ENCODE measurements at regions not wholly inside any gene's neighbourhood (a gene's known extent, or its start where the extent isn't known, plus 50 kb on each side); places are given as distances from the start of the nearest gene placed in this dataset.

DNA sequence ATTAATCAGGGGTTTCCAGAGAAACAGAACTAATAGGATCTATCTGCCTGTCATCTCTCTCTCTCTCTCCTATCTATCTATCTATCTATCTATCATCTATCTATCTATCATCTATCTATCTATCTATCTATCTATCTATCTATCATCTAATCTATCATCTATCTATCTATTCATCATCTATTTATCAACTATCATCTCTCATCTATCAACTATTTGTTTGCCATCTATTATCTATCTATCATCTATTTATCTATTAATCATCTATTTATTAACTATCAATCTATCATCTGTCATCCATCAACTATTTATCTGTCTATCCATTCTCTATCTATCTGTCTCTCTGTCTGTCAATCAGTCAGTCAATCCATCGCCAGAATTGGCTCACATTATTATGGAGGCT, 70.0 kb upstream of the MRPS6 start:
- no peak for TF ChIP-seq POLR2A (IDR thresholded peaks at IDR 0.05)
- TF ChIP-seq, protein P1, sequence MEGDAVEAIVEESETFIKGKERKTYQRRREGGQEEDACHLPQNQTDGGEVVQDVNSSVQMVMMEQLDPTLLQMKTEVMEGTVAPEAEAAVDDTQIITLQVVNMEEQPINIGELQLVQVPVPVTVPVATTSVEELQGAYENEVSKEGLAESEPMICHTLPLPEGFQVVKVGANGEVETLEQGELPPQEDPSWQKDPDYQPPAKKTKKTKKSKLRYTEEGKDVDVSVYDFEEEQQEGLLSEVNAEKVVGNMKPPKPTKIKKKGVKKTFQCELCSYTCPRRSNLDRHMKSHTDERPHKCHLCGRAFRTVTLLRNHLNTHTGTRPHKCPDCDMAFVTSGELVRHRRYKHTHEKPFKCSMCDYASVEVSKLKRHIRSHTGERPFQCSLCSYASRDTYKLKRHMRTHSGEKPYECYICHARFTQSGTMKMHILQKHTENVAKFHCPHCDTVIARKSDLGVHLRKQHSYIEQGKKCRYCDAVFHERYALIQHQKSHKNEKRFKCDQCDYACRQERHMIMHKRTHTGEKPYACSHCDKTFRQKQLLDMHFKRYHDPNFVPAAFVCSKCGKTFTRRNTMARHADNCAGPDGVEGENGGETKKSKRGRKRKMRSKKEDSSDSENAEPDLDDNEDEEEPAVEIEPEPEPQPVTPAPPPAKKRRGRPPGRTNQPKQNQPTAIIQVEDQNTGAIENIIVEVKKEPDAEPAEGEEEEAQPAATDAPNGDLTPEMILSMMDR (IDR thresholded peaks at IDR 0.05): no peak

Measured in body of pancreas (tissue), 4 donors.